ENCODE measurements at regions not wholly inside any gene's neighbourhood (a gene's known extent, or its start where the extent isn't known, plus 50 kb on each side); places are given as distances from the start of the nearest gene placed in this dataset.

DNA sequence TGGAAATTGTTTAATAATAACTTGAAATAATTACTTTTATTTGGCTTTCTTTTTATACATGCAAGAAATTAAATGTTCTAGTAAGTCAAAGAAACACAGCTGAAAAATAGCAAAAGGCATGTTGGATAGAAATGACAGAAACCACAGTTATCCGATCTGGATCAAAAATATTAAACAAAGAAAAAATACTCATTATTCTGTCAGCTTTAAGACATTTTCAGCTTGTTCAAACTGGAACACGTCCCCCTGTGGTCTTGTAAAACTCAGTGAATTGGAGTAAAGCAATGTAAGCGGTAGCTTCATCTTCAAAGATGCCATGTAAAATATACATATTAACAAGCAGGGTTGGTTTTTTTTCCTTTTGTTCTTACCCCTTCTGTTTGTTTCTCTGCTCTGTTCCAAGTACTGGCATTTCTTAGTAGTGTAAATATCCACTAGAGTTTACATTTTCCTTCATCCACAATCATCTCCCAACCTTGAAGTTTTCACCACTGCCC lies 223.4 kb downstream of the IGSF11 start:
- peaks cover 2% of the 10 kb centered on the region for H3K4me1 Mint-ChIP-seq
- TF ChIP-seq, protein P1, sequence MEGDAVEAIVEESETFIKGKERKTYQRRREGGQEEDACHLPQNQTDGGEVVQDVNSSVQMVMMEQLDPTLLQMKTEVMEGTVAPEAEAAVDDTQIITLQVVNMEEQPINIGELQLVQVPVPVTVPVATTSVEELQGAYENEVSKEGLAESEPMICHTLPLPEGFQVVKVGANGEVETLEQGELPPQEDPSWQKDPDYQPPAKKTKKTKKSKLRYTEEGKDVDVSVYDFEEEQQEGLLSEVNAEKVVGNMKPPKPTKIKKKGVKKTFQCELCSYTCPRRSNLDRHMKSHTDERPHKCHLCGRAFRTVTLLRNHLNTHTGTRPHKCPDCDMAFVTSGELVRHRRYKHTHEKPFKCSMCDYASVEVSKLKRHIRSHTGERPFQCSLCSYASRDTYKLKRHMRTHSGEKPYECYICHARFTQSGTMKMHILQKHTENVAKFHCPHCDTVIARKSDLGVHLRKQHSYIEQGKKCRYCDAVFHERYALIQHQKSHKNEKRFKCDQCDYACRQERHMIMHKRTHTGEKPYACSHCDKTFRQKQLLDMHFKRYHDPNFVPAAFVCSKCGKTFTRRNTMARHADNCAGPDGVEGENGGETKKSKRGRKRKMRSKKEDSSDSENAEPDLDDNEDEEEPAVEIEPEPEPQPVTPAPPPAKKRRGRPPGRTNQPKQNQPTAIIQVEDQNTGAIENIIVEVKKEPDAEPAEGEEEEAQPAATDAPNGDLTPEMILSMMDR (IDR thresholded peaks at IDR 0.05) = no peak
- intact Hi-C loops (cut with micrococcal nuclease) = no loop called here
- H3K4me3 Mint-ChIP-seq = no peak overlapping the region
- no peak overlapping the region for H3K27ac Mint-ChIP-seq
- ChIA-PET CTCF (interaction anchor here (0.7 kb wide), 1 partner anchor 1793 kb away, joined by 3 read pairs; no protein-coding TSS in a partner anchor), POLR2A (no interaction called here)
- DNase-seq (no peak), ATAC-seq (ENCODE audit: low read depth) (no peak)
- H3K9me3 Mint-ChIP-seq = peaks cover 3% of the 10 kb centered on the region
- H3K27me3 Mint-ChIP-seq = peaks cover 2% of the 10 kb centered on the region
- no peaks in the 10 kb centered on the region for H3K36me3 Mint-ChIP-seq (ENCODE audit: low read depth)

DNA sequence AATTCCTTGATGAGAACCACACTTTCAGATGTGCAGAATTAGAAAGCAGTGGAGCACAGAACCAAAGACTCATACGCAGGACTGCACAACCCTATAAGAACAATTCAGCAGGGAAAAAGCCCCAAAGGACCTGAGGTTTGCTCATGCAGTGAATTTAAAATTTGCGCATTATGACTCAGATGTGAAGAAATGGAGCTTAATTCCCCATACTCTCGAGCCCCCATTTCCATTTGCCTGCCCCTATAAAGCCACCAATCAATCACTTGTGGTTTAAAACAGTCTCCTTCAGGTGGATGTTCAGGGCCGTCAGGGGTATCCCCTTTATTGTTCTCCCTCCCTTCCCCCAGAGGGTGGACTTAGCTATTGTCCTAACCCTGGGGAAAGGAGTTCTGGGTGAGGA lies 221.2 kb downstream of the IGSF11 start:
- ChIA-PET CTCF (no interaction called here), POLR2A (no interaction called here)
- H3K27me3 Mint-ChIP-seq = peaks cover 2% of the 10 kb centered on the region
- no peak for ATAC-seq (ENCODE audit: low read depth)
- H3K9me3 Mint-ChIP-seq = no peaks in the 10 kb centered on the region
- intact Hi-C loops (cut with micrococcal nuclease) = no loop called here
- TF ChIP-seq, protein P1 (IDR thresholded peaks at IDR 0.05) = no peak
- no peaks in the 10 kb centered on the region for H3K36me3 Mint-ChIP-seq (ENCODE audit: low read depth)
- H3K4me3 Mint-ChIP-seq = no peak overlapping the region
- DNase-seq = no peak
- peaks cover 2% of the 10 kb centered on the region for H3K4me1 Mint-ChIP-seq
- H3K27ac Mint-ChIP-seq = no peak overlapping the region

DNA sequence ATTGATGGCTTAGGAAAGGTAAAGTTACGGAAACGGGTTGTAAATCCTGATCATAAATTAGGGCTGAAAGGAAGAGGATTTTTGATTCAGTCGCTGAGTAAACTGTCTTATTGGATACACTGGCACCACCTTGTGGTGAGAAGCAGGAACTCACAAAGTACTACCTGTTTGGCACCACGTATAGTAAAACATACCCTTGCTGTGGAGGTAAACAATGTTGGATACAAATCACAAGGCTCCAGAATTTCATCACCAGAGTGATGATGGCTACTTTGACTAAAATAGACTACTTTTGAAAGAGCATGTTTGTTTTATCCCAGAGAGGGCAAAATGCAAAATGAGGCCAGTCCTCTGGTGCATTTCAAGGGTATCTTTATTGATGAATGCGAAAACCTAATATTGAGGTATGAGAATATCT lies 216.9 kb downstream of the IGSF11 start:
- no peak overlapping the region for H3K27ac Mint-ChIP-seq
- H3K4me1 Mint-ChIP-seq = no peaks in the 10 kb centered on the region
- H3K4me3 Mint-ChIP-seq = no peak overlapping the region
- CTCF ChIA-PET = interaction anchor here (1.2 to 1.4 kb wide), 2 partner anchors 10 to 1797 kb away, joined by 3 read pairs; no protein-coding TSS in a partner anchor
- H3K27me3 Mint-ChIP-seq = peaks cover 2% of the 10 kb centered on the region
- DNase-seq (no peak), ATAC-seq (ENCODE audit: low read depth) (peak; percentile 42)
- H3K9me3 Mint-ChIP-seq = no peaks in the 10 kb centered on the region
- no peaks in the 10 kb centered on the region for H3K36me3 Mint-ChIP-seq (ENCODE audit: low read depth)
- intact Hi-C loops (cut with micrococcal nuclease) = loop anchor here (1.0 kb wide), 1 partner anchor 1798 kb away; no protein-coding TSS in a partner anchor
- TF ChIP-seq, protein P1 (IDR thresholded peaks at IDR 0.05) = peak; percentile 61
- POLR2A ChIA-PET = no interaction called here

DNA sequence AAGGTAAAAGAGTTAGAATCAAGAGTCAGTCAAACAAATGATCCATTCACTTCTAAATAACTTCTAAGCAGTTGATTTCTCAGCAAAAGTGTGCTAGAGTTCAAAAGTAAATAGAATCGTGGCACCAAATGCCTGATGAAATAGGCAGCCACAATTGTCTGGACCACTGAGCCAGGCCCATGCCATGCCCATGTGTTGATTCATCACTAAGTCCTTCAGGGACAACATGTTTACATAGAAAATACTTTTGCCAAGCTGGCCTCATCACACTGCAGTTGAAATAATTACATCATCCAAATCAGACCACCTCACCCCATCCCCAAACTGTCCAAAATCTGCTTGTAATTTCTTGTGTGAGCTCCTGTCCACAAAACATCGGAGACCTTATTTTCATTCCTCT lies 216.3 kb downstream of the IGSF11 start:
- Mint-ChIP-seq H3K36me3 (ENCODE audit: low read depth) (no peaks in the 10 kb centered on the region), H3K27ac (no peak overlapping the region), H3K4me1 (no peaks in the 10 kb centered on the region), H3K9me3 (no peaks in the 10 kb centered on the region), H3K27me3 (no peaks in the 10 kb centered on the region), H3K4me3 (no peak overlapping the region)
- no peak for DNase-seq
- intact Hi-C loops (cut with micrococcal nuclease) = no loop called here
- TF ChIP-seq, protein P1 (IDR thresholded peaks at IDR 0.05) = no peak
- no peak for ATAC-seq (ENCODE audit: low read depth)
- ChIA-PET POLR2A (no interaction called here), CTCF (interaction anchor here (1.2 kb wide), 1 partner anchor 9 kb away, joined by 3 read pairs; no protein-coding TSS in a partner anchor)

DNA sequence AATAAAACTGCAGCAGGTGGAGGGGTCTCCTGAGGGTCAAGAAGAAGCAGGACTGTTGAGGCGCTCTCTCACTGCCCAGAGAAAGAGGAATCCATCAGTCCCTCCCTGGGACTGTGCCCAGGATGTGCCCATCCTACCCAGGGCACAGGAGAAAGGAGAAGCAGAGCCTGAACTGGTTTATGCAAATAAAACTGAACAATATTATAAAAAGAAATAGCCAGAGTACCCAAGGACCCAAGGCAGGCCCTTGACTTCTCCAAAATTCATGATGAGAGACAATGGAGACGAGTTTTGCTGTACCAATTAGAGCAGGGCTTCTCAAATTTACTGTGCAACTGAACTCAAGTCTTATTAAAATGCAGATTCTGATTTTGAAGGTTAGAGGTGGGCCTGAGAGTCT lies 211.0 kb downstream of the IGSF11 start:
- intact Hi-C loops (cut with micrococcal nuclease) = no loop called here
- DNase-seq (no peak), ATAC-seq (ENCODE audit: low read depth) (no peak)
- Mint-ChIP-seq H3K9me3 (no peaks in the 10 kb centered on the region), H3K36me3 (ENCODE audit: low read depth) (no peaks in the 10 kb centered on the region), H3K4me1 (no peaks in the 10 kb centered on the region), H3K27me3 (no peaks in the 10 kb centered on the region), H3K4me3 (no peak overlapping the region), H3K27ac (no peak overlapping the region)
- POLR2A ChIA-PET = no interaction called here
- TF ChIP-seq, protein P1 (IDR thresholded peaks at IDR 0.05) = no peak
- CTCF ChIA-PET = no interaction called here
